Muscle layer of colon (tissue), 2 donors: ENCODE measurements at regions not wholly inside any gene's neighbourhood (a gene's known extent, or its start where the extent isn't known, plus 50 kb on each side); places are given as distances from the start of the nearest gene placed in this dataset.

Experiments used
- H3K27ac ChIP-seq: one replicate; pipeline ENCODE4 v1.7.0; 2013; ENCODE audit warnings: low read depth, mild to moderate bottlenecking, low read length, moderate library complexity
- H3K27me3 ChIP-seq, 2 donors: one replicate each; pipeline ENCODE4 v1.7.0; 2013; ENCODE audit warnings: low read length in 2 of 2, mild to moderate bottlenecking in 2 of 2; ENCODE audit not compliant: insufficient read depth in 2 of 2, control insufficient read depth in 1 of 2
- H3K36me3 ChIP-seq: one replicate; pipeline ENCODE4 v1.7.0; 2013; ENCODE audit warnings: mild to moderate bottlenecking, low read length; ENCODE audit not compliant: insufficient read depth
- H3K4me1 ChIP-seq: one replicate; pipeline ENCODE4 v1.7.0; 2013; ENCODE audit warnings: mild to moderate bottlenecking, low read length; ENCODE audit not compliant: insufficient read depth
- H3K4me3 ChIP-seq, 2 donors: one replicate each; pipeline ENCODE4 v1.7.0; 2013; ENCODE audit warnings: low read length in 2 of 2, low read depth in 1 of 2, mild to moderate bottlenecking in 1 of 2, moderate library complexity in 1 of 2
- H3K9ac ChIP-seq: one replicate; pipeline ENCODE4 v1.7.0; 2013; ENCODE audit warnings: low read length
- H3K9me3 ChIP-seq: one replicate; pipeline ENCODE4 v1.7.0; 2013; ENCODE audit warnings: mild to moderate bottlenecking, low read length
- donor health status: abdominal sarcoma.
- donor health status: Adenocarcinoma of cecum.

DNA sequence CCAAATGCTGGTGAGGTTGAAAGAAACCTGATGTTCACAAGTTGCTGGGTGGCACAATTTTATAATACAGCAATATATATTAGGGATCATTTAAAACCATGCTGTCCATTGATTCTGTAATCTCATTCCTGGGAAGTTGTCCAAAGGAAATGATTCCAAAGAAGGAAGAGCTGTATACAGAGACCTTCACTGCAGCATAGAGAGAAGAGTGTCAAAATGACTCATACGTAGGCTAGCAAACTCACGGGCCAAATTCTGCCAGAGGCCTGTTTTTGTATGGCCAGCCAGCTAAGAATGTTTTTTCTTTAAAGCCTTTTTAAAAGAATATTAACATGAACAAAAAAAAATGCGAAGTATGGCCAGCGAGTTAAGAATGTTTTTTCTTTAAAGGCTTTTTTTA, 69.2 kb upstream of the MED13L start:
- Histone ChIP-seq H3K9ac (no peak overlapping the region), H3K27ac (no peak overlapping the region), H3K4me3 (no peak overlapping the region), H3K27me3 (no peaks in the 10 kb centered on the region), H3K9me3 (no peaks in the 10 kb centered on the region), H3K36me3 (no peaks in the 10 kb centered on the region), H3K4me1 (peaks cover 8% of the 10 kb centered on the region)

DNA sequence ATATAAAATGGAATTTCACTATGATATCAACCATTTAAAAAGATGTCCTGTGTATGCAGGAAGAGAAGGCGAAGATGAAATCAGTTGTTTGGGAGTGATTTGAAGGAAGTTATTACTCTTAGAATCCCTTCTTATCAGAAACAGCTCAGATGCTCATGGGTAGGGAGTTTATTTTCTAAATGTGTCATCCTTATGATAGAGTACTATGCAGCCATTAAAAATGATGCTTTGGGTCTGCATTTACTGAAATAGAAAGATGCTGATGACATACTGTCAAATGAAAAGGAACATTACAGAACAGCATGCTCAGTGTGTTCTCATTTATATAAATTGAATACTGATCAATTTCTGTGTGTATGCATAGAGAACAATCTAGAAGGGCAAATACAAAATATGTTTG, 69.8 kb upstream of the MED13L start:
- H3K4me3 ChIP-seq = no peak overlapping the region
- H3K27me3 ChIP-seq = no peaks in the 10 kb centered on the region
- H3K36me3 ChIP-seq = no peaks in the 10 kb centered on the region
- no peak overlapping the region for H3K27ac ChIP-seq
- peaks cover 8% of the 10 kb centered on the region for H3K4me1 ChIP-seq
- H3K9me3 ChIP-seq = no peaks in the 10 kb centered on the region
- no peak overlapping the region for H3K9ac ChIP-seq

DNA sequence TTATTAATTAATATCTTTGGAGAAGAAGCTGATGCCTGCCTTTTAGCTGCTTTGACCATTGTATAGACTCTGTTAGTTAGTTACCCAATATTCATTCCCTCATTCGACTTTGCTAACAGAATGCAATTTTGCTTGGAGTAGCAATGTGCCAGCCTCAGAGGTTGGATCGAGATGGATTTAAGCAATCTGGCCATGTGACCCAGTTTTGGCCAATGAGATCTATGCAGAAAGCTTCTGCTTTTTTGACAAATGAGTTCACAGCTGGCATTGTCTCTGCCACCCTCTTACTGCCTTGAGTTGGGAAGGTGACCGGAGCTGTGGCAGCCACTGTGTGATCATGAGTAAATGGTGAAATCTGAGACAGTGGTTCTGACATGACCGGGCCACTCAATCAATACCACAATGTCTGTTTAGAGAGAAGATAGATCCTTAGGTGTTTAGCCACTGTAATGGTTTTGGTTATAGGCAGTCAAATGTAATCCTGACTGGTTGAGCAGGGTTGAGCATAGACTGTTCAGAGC, 74.9 kb upstream of the MED13L start:
- H3K27me3 ChIP-seq = no peaks in the 10 kb centered on the region
- H3K4me1 ChIP-seq = no peaks in the 10 kb centered on the region
- H3K27ac ChIP-seq = no peak overlapping the region
- H3K9me3 ChIP-seq = no peaks in the 10 kb centered on the region
- H3K9ac ChIP-seq = no peak overlapping the region
- no peak overlapping the region for H3K4me3 ChIP-seq
- no peaks in the 10 kb centered on the region for H3K36me3 ChIP-seq

DNA sequence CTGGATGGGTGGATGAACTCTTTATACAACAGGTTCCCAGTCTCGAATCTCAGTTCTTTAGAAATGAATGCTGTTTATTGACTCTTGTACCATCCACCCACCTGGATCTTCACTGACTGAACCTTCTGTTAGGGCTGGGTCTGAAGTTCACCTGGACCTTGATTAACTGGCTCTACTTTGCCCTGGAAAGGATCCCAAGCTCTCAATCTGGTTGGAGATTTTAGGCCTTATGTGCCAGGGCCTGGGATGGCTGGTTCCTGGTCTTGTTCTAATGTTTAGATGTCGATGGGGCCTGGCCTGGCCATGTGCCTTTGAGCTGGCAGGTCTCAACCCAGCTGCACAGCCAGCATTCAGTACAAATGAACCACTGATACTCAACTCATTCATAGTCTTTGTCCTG, 76.5 kb upstream of the MED13L start:
- Histone ChIP-seq H3K36me3 (no peaks in the 10 kb centered on the region), H3K9me3 (no peaks in the 10 kb centered on the region), H3K27me3 (no peaks in the 10 kb centered on the region), H3K4me1 (peaks cover 5% of the 10 kb centered on the region), H3K27ac (no peak overlapping the region), H3K4me3 (no peak overlapping the region), H3K9ac (no peak overlapping the region)

DNA sequence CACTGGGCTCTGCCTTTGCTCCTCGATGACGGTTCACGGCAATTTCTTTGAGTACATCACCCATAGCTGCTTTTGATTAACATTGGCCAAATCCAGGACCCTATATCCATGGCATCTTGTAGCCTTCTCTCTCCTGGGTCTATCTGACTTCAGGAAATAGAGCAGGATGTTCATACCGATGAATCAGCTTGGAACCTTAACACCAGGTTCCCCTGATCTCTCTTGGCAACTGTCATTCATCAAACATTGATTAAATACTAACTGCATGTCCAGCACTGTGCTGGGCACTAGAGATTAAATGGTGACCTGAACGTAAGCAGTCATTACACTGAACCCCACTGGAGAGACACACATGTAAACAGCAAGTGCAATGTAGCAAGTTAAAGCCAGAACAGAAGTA, 77.0 kb upstream of the MED13L start:
- no peaks in the 10 kb centered on the region for H3K36me3 ChIP-seq
- H3K9me3 ChIP-seq = no peaks in the 10 kb centered on the region
- H3K9ac ChIP-seq = no peak overlapping the region
- peaks cover 10% of the 10 kb centered on the region for H3K4me1 ChIP-seq
- H3K4me3 ChIP-seq = no peak overlapping the region
- no peak overlapping the region for H3K27ac ChIP-seq
- H3K27me3 ChIP-seq = no peaks in the 10 kb centered on the region

DNA sequence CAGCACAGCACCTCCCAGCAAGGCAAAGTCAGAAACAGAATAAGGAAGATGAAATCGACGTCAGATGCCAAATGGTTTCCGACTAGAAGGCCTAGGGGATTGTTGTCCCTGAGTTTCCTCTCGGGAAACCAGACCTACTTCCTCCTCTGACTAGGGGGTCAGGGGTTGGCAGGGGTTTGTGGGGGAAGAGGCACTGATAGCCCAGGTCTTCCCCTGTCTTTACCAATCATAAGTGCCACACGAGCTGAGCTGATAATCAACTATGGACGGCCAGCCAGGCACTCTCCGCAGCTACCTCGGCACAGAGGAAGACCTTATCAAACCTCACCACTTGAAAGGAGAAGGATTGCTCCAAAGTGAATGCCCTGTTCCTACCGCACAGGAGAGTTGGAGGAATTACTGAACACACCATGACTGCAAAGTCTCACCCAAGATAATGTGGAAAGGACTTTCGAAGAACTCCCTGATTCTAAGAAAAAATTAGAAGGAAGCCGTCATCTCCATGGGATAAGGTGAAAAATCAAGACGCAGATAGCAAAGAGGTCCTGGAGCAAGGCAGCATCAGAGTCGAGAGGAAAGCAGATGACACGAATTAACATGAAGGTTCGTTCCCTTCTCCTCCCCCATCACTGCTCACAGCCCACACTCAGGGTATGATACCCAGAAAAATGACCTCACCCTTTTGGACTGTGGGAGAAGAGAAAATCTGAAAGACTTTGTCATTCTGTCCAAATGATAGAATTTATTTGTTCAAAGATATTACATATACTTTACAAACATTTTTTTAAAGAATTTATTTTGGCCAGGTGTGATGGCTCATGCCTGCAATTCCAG, 77.7 kb upstream of the MED13L start:
- H3K4me3 ChIP-seq = no peak overlapping the region
- H3K27ac ChIP-seq = no peak overlapping the region
- H3K4me1 ChIP-seq = peaks cover 11% of the 10 kb centered on the region
- H3K27me3 ChIP-seq = no peaks in the 10 kb centered on the region
- no peaks in the 10 kb centered on the region for H3K36me3 ChIP-seq
- H3K9ac ChIP-seq = no peak overlapping the region
- no peaks in the 10 kb centered on the region for H3K9me3 ChIP-seq

DNA sequence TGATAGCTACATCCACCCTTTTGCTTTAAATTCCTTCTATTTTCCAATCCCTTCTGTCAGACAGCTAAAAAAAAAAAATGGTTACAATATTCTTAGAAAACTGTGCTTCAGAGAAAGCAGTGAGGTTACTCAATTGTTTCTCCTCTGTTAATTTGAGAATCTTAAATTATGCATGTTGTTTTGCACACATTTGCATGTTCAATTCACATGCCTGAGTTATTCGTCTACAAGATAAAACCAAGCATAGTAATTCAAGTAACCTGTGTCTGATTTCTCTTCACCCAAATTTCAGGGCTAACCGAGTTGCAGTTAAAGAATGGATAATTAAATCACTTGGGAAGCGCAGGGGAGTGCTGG, 81.0 kb upstream of the MED13L start:
- Histone ChIP-seq H3K4me1 (peaks cover 11% of the 10 kb centered on the region), H3K9ac (no peak overlapping the region), H3K27me3 (no peaks in the 10 kb centered on the region), H3K27ac (peak overlapping the region; percentile 6), H3K4me3 (no peak overlapping the region), H3K36me3 (no peaks in the 10 kb centered on the region), H3K9me3 (no peaks in the 10 kb centered on the region)

DNA sequence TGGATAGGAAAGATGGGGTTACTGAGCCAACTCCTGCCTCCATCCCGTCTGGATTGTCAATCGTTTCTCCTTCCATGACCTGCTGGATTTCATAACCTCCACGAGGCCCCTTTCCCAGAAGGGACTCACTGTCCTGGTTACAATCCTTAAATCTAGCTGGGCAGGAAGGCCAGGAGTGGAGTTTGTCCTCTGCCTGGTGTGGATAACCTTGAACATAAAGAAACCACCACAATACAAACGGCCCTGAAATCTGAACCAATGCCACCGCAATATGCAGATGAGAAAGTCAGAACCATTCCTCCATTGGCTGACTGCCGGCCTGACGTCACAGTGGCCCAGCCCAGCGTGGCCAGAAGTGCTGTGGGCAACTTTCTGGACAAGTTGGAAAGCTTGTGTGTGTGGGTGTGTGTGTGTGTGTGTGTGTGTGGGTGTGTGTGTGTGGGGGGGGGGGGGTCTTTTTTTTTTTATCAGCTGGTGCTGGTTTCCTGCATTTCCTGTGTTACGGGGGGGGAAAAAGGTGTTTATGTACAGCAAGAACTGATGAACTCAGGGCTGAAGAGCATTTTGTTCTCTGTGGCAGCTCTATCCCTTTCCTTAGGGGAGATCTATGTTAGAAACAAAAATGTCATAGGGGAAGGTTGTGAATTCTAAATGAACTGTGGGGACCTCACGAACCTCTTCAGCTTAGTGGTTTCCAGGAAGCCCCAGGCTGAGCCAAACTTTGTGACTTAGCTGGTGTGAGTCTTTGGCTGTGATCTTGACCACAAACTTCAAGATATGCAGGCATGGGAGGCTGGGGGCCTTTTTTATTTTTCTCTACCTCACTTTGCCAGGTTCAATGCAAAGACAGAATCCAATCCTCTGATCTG, 81.6 kb upstream of the MED13L start:
- Histone ChIP-seq H3K4me3 (no peak overlapping the region), H3K36me3 (no peaks in the 10 kb centered on the region), H3K27me3 (no peaks in the 10 kb centered on the region), H3K9ac (no peak overlapping the region), H3K9me3 (no peaks in the 10 kb centered on the region), H3K27ac (peak overlapping the region; percentile 56), H3K4me1 (peaks cover 11% of the 10 kb centered on the region)

DNA sequence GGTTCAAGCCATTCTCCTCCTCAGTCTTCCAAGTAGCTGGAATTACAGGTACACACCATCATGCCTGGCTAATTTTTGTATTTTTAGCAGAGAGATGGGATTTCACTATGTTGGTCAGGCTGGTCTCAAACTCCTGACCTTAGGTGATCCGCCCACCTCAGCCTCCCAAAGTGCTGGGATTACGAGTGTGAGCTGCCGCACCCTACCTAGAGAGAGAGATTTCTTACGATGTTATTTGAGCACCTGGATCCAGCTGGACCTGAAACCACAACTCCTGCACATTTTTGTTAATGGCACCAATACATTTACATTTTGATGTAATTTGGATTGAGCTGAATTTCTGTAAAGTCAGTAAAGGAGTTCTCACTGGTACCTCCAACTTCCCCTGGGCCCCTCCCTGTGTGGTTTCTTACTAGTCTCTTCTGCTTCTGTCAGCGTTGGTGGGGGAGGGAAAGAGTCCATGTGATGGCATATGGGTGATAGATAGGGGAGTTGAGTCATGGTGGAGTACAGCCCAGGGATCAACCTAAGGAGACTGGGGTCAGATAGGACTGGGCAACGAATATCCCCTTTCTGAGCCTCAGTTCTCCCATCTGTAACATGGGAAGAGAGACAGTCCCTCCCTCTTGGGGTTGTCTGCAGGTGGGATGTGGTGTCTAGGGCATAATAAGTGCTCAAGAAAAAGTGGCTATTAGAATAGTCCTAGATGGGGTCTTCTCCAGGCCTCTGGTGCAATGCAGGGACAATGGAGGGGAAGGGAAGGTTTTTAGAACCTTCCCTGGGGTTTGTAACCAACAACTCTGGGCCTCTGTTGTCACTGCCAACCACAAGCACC, 83.3 kb upstream of the MED13L start:
- Histone ChIP-seq H3K9me3 (no peaks in the 10 kb centered on the region), H3K9ac (no peak overlapping the region), H3K4me3 (no peak overlapping the region), H3K36me3 (no peaks in the 10 kb centered on the region), H3K27me3 (no peaks in the 10 kb centered on the region), H3K27ac (no peak overlapping the region), H3K4me1 (peaks cover 11% of the 10 kb centered on the region)

DNA sequence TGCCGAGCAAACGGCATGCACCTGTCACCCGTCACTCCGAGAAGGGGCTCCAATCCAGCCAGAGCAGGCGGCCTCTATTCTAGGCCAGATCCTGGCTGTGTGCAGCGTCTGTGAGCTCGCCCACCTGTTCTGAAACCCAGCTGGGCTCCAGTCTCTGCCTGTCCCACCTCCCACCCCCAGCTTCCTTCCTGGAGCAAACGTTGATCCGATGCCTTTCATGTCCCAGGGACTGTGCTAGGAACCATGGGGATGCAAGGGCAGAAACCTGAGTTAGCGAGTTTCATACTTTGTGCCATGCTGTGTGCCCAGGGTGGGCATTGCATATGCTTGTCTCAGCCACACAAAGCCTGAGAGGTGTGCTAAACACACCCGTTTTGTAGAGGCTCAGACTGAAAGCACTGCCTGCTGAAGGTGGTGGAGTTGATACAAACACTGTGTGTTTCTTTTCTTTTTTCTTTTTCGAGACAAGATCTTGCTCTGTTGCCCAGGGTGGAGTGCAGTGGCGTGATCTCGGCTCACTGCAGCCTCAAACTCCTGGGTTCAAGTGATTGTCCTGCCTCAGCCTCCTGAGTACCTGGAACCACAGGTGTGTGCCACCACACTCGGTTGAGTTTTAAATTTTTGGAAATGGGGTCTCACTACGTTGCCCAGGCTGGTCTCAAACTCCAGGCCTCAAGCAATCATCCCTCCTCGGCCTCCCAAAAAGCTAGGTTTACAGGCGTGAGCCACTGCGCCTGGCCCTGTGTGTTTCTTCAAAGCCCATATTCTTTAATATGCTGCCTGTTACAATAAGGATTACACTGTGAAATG, 84.1 kb upstream of the MED13L start:
- Histone ChIP-seq H3K9ac (no peak overlapping the region), H3K4me3 (no peak overlapping the region), H3K27me3 (no peaks in the 10 kb centered on the region), H3K9me3 (no peaks in the 10 kb centered on the region), H3K27ac (no peak overlapping the region), H3K36me3 (no peaks in the 10 kb centered on the region), H3K4me1 (peaks cover 16% of the 10 kb centered on the region)
